ENCODE measurements at regions not wholly inside any gene's neighbourhood (a gene's known extent, or its start where the extent isn't known, plus 50 kb on each side); places are given as distances from the start of the nearest gene placed in this dataset.

DNA sequence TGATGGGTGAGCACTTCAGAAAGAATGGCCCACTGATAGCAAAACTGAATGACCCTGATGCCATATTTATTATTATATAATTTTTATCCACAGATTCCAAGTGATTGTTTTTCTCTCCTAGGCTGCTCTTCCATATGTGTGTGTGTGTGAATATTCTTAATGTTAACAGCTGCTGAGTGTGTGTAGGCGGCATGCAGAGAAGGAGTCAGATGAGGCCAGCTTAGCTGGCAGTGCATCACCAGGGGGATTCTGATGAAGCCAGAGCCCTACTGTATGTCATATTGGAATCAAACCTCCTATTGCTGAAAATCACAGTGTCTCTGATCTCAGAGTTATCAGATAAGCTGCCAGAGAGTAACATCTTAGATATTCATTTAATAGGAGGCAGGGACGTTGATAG, 177.1 kb downstream of the DMAC1 start:
- H2AK5ac ChIP-seq (ENCODE audit: low read depth, low read length) = no peak overlapping the region
- no peak overlapping the region for H3K4me3 ChIP-seq (ENCODE audit: extremely low read depth in 1 of 4, insufficient read depth in 2 of 4, low read depth in 3 of 4, low read length in 4 of 4)
- no peak overlapping the region for H3K9ac ChIP-seq (replicated peaks in 1 of 4; ENCODE audit: extremely low read depth in 1 of 4, low read depth in 3 of 4, low read length in 3 of 4)
- H3K27ac ChIP-seq (ENCODE audit: low read depth, low read length) = no peak overlapping the region
- H2BK12ac ChIP-seq (ENCODE audit: low read depth, low read length) = no peak overlapping the region
- H3K4me1 ChIP-seq (replicated peaks in 1 of 4; ENCODE audit: control insufficient read depth in 3 of 4, insufficient read depth in 4 of 4, low read length in 3 of 4) = peaks cover 0 to 5% (median 2%) of the 10 kb centered on the region in 4 experiments; a peak in 2 of 7 replicates
- DNase-seq (ENCODE audit: low read depth in 1 of 2, low spot score in 2 of 2) (no peak), FAIRE-seq (no peak)
- H2BK15ac ChIP-seq (ENCODE audit: low read length) = no peak overlapping the region
- no peak overlapping the region for H3K4me2 ChIP-seq (ENCODE audit: insufficient read depth in 1 of 2, low read depth in 2 of 2, low read length in 2 of 2)
- no peak overlapping the region for H3K14ac ChIP-seq (ENCODE audit: insufficient read length)
- H2AFZ ChIP-seq (ENCODE audit: low read length) = no peak overlapping the region
- no peak overlapping the region for H3K4ac ChIP-seq (replicated peaks; ENCODE audit: insufficient read length, low read depth, low read length)
- no peak overlapping the region for H3K23ac ChIP-seq (ENCODE audit: insufficient read length)
- no peak overlapping the region for H4K5ac ChIP-seq (ENCODE audit: insufficient read length, low read depth, low read length)
- WGBS, 2 experiments (ENCODE audit: extremely low coverage in 1 of 2, insufficient coverage in 1 of 2, insufficient read length in 1 of 2, insufficient replicate concordance in 2 of 2, low coverage in 1 of 2, low lambda C conversion rate in 2 of 2, missing lambda C conversion rate in 1 of 2) = 83% methylated on average over 2 of the region's 2 CpGs; no CpG with 5 or more reads in 1 of the 2 experiments
- no peaks in the 10 kb centered on the region for H3K79me1 ChIP-seq (ENCODE audit: low read depth, low read length)
- no peaks in the 10 kb centered on the region for H3K36me3 ChIP-seq (ENCODE audit: control insufficient read depth in 2 of 4, insufficient read depth in 4 of 4, low read length in 3 of 4)
- H2BK5ac ChIP-seq (ENCODE audit: low read depth, low read length) = no peak overlapping the region
- H2BK120ac ChIP-seq (replicated peaks; ENCODE audit: low read depth, low read length) = no peak overlapping the region
- CTCF ChIA-PET (ENCODE audit: partially characterized antibody) = no interaction called here
- H4K20me1 ChIP-seq (replicated peaks in 1 of 2; ENCODE audit: control insufficient read depth in 1 of 2, insufficient read depth in 2 of 2, low read length in 2 of 2) = no peaks in the 10 kb centered on the region
- H3K23me2 ChIP-seq (ENCODE audit: low read depth, low read length) = no peaks in the 10 kb centered on the region
- H3K27me3 ChIP-seq (replicated peaks in 1 of 4; ENCODE audit: control insufficient read depth in 3 of 4, extremely low read depth in 1 of 4, insufficient read depth in 3 of 4, low read length in 3 of 4) = no peaks in the 10 kb centered on the region; a peak in 1 of 7 replicates
- H3K56ac ChIP-seq (replicated peaks; ENCODE audit: insufficient read length, low read depth, low read length) = no peak overlapping the region
- H3K9me3 ChIP-seq (ENCODE audit: insufficient read depth in 2 of 2, low read depth in 1 of 2, low read length in 1 of 2) = no peaks in the 10 kb centered on the region
- no peak overlapping the region for H2BK20ac ChIP-seq (ENCODE audit: low read length)
- no peaks in the 10 kb centered on the region for H3K79me2 ChIP-seq (ENCODE audit: control insufficient read depth in 1 of 2, insufficient read depth in 2 of 2, low read length in 2 of 2)
- H3K18ac ChIP-seq (ENCODE audit: extremely low read depth, low read length) = no peak overlapping the region
- no peak overlapping the region for H4K8ac ChIP-seq (ENCODE audit: extremely low read depth, insufficient read depth, low read length)
- no peak overlapping the region for H4K91ac ChIP-seq (replicated peaks; ENCODE audit: insufficient read length, low read length)
- POLR2A ChIA-PET (ENCODE audit: partially characterized antibody) = no interaction called here
- no peak for TF ChIP-seq TAF7 (optimal IDR thresholded peaks at IDR 0.05; ENCODE audit: borderline replicate concordance, low read depth, low read length)
- TF ChIP-seq POLR2A (IDR thresholded peaks at IDR 0.05; ENCODE audit: control extremely low read depth in 1 of 2, low read depth in 2 of 2, low read length in 2 of 2) = no peak
- TF ChIP-seq HDAC2 (IDR thresholded peaks at IDR 0.05; ENCODE audit: borderline replicate concordance in 1 of 2, low read depth in 2 of 2, low read length in 2 of 2) = no peak
- no peak for TF ChIP-seq SIN3A (conservative IDR thresholded peaks at IDR 0.05 in 1 of 2, IDR thresholded peaks at IDR 0.05 in 1 of 2; ENCODE audit: low read depth in 1 of 2, low read length in 2 of 2)
- TF ChIP-seq SIX5 (IDR thresholded peaks at IDR 0.05; ENCODE audit: low read depth, low read length) = no peak
- TF ChIP-seq CBX5 (IDR thresholded peaks at IDR 0.05; ENCODE audit: low read depth, low read length) = no peak
- no peak for TF ChIP-seq NANOG (IDR thresholded peaks at IDR 0.05; ENCODE audit: insufficient read depth, low read depth, low read length, poor library complexity, severe bottlenecking)
- TF ChIP-seq, protein P1, sequence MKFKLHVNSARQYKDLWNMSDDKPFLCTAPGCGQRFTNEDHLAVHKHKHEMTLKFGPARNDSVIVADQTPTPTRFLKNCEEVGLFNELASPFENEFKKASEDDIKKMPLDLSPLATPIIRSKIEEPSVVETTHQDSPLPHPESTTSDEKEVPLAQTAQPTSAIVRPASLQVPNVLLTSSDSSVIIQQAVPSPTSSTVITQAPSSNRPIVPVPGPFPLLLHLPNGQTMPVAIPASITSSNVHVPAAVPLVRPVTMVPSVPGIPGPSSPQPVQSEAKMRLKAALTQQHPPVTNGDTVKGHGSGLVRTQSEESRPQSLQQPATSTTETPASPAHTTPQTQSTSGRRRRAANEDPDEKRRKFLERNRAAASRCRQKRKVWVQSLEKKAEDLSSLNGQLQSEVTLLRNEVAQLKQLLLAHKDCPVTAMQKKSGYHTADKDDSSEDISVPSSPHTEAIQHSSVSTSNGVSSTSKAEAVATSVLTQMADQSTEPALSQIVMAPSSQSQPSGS (IDR thresholded peaks at IDR 0.05; ENCODE audit: low read length) = no peak
- TF ChIP-seq KDM1A (IDR thresholded peaks at IDR 0.05; ENCODE audit: borderline replicate concordance, low read length) = no peak

Measured in H1 (cell line).